Neural cell (in vitro differentiated cells): ENCODE measurements at regions not wholly inside any gene's neighbourhood (a gene's known extent, or its start where the extent isn't known, plus 50 kb on each side); places are given as distances from the start of the nearest gene placed in this dataset.

Experiments used
- H2AFZ ChIP-seq: fragments of 200-600, 300-800 bp; sonication (generic), shearing (Covaris generic); 2 replicates; pipeline ENCODE4 v1.6.0; 2014; ENCODE audit warnings: low read depth, mild to moderate bottlenecking, antibody characterized with exemption, low read length, moderate library complexity
- H3F3A ChIP-seq: fragments of 200-600 bp; shearing (Covaris generic); 2 replicates; pipeline ENCODE4 v1.6.1; 2016; ENCODE audit warnings: mild to moderate bottlenecking, moderate library complexity, mixed read lengths, antibody characterized with exemption, low read length; ENCODE audit not compliant: insufficient read depth, poor library complexity, severe bottlenecking
- H3K27ac ChIP-seq: fragments of 200-600, 300-800 bp; sonication (generic), shearing (Covaris generic); 2 replicates; pipeline ENCODE4 v1.5.1; 2014; ENCODE audit warnings: mild to moderate bottlenecking, low read length, moderate library complexity
- H3K27me3 ChIP-seq: fragments of 300-800, 200-600 bp; sonication (generic), shearing (Covaris generic); 2 replicates; pipeline ENCODE4 v1.6.0; 2014; ENCODE audit warnings: mild to moderate bottlenecking, low read depth, low read length, moderate library complexity; ENCODE audit not compliant: insufficient read depth
- H3K36me3 ChIP-seq: fragments of 300-800, 200-600 bp; sonication (generic), shearing (Covaris generic); 2 replicates; pipeline ENCODE4 v1.5.1; 2014; ENCODE audit warnings: mild to moderate bottlenecking, antibody characterized with exemption, low read length, moderate library complexity; ENCODE audit not compliant: insufficient read depth
- H3K4me2 ChIP-seq: fragments of 300-800, 200-600 bp; sonication (generic), shearing (Covaris generic); 2 replicates; pipeline ENCODE4 v1.6.0; 2014; ENCODE audit warnings: mild to moderate bottlenecking, low read length
- H3K4me3 ChIP-seq: fragments of 300-800, 200-600 bp; sonication (generic), shearing (Covaris generic); 2 replicates; pipeline ENCODE4 v1.5.1; 2014; ENCODE audit warnings: mild to moderate bottlenecking, low read length, moderate library complexity
- H3K79me2 ChIP-seq: fragments of 200-600 bp; shearing (Covaris generic); replicated peaks from 2 replicates; pipeline ENCODE4 v1.6.0; 2014; ENCODE audit warnings: mild to moderate bottlenecking, low read length, moderate library complexity; ENCODE audit not compliant: insufficient read depth
- H3K9ac ChIP-seq: fragments of 300-800, 200-600 bp; sonication (generic), shearing (Covaris generic); 2 replicates; pipeline ENCODE4 v1.6.1; 2016; ENCODE audit warnings: mild to moderate bottlenecking, low read length, mixed read lengths
- H3K9me2 ChIP-seq: fragments of 200-600 bp; shearing (Covaris generic); 2 replicates; pipeline ENCODE4 v1.6.1; 2016; ENCODE audit warnings: mild to moderate bottlenecking, low read length, mixed read lengths; ENCODE audit not compliant: insufficient read depth
- H3K9me3 ChIP-seq: fragments of 200-600, 300-800 bp; sonication (generic), shearing (Covaris generic); 2 replicates; pipeline ENCODE4 v1.6.1; 2016; ENCODE audit warnings: mild to moderate bottlenecking, mixed run types, low read length, moderate library complexity, mixed read lengths
- H4K20me1 ChIP-seq: fragments of 200-600 bp; shearing (Covaris generic); 2 replicates; pipeline ENCODE4 v1.6.1; 2016; ENCODE audit warnings: mild to moderate bottlenecking, mixed run types; ENCODE audit not compliant: insufficient read depth
- EP300 ChIP-seq: fragments of 450-650 bp; conservative IDR thresholded peaks from 2 replicates; pipeline ENCODE4 v1.6.1; 2014; ENCODE audit warnings: antibody characterized with exemption, mild to moderate bottlenecking, moderate library complexity; ENCODE audit not compliant: poor library complexity, severe bottlenecking
- EZH2 ChIP-seq: fragments of 200-600, 300-800 bp; shearing (Covaris generic), sonication (generic); IDR thresholded peaks from 2 replicates; pipeline ENCODE4 v1.6.1; 2014; ENCODE audit warnings: antibody characterized with exemption, low read length, borderline replicate concordance, mild to moderate bottlenecking; ENCODE audit not compliant: insufficient read depth, poor library complexity, severe bottlenecking
- MXI1 ChIP-seq: fragments of 450-650 bp; conservative IDR thresholded peaks from 2 replicates; pipeline ENCODE4 v1.6.1; 2014; ENCODE audit warnings: antibody characterized with exemption, mild to moderate bottlenecking; ENCODE audit not compliant: poor library complexity, severe bottlenecking
- POLR2AphosphoS5 ChIP-seq: IDR thresholded peaks from 2 replicates; pipeline ENCODE4 v1.6.1; 2012
- RAD21 ChIP-seq: fragments of 450-650 bp; conservative IDR thresholded peaks from 2 replicates; pipeline ENCODE4 v1.6.1; 2014; ENCODE audit warnings: antibody characterized with exemption, mild to moderate bottlenecking, moderate library complexity
- SMC3 ChIP-seq: fragments of 450-650 bp; conservative IDR thresholded peaks from 2 replicates; pipeline ENCODE4 v1.6.1; 2014; ENCODE audit warnings: antibody characterized with exemption, mild to moderate bottlenecking, moderate library complexity; ENCODE audit not compliant: poor library complexity
- TAF1 ChIP-seq: IDR thresholded peaks from 2 replicates; pipeline ENCODE4 v1.6.1; 2012; ENCODE audit warnings: low read depth
- TF ChIP-seq, protein P1 (sequence below): IDR thresholded peaks from 2 replicates; pipeline ENCODE4 v1.6.1; 2012; ENCODE audit warnings: borderline replicate concordance
- TF ChIP-seq, protein P2 (sequence below): fragments of 450-650 bp; IDR thresholded peaks from 2 replicates; pipeline ENCODE4 v1.5.1; 2014; ENCODE audit warnings: antibody characterized with exemption, mild to moderate bottlenecking, moderate library complexity; ENCODE audit not compliant: poor library complexity, severe bottlenecking

DNA sequence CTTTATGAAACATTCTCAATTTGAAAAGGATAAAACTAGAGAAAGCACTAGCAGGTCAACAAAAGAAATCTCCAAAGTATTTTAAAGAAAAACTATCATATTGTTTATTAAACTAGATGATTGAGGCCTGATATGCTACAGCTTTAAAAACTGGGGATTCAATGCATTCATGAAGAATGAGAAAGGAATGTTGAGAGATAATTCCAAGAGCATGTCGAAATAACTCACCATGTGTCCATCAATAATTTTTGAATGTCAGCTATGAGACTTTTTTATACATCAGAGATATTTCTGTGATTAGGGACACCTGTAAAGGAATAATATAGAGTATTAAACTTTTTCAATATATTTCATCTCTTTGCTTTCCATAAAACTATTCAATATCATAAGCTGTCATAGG, 376.9 kb upstream of the REG3G start:
- no peaks in the 10 kb centered on the region for H3K27me3 ChIP-seq
- no peak overlapping the region for H3K4me2 ChIP-seq
- no peaks in the 10 kb centered on the region for H3K36me3 ChIP-seq
- no peak overlapping the region for H2AFZ ChIP-seq
- H3F3A ChIP-seq: no peaks in the 10 kb centered on the region
- H3K9ac ChIP-seq: no peak overlapping the region
- no peaks in the 10 kb centered on the region for H4K20me1 ChIP-seq
- no peak overlapping the region for H3K27ac ChIP-seq
- H3K4me3 ChIP-seq: no peak overlapping the region
- no peaks in the 10 kb centered on the region for H3K79me2 ChIP-seq
- TF ChIP-seq, protein P1, sequence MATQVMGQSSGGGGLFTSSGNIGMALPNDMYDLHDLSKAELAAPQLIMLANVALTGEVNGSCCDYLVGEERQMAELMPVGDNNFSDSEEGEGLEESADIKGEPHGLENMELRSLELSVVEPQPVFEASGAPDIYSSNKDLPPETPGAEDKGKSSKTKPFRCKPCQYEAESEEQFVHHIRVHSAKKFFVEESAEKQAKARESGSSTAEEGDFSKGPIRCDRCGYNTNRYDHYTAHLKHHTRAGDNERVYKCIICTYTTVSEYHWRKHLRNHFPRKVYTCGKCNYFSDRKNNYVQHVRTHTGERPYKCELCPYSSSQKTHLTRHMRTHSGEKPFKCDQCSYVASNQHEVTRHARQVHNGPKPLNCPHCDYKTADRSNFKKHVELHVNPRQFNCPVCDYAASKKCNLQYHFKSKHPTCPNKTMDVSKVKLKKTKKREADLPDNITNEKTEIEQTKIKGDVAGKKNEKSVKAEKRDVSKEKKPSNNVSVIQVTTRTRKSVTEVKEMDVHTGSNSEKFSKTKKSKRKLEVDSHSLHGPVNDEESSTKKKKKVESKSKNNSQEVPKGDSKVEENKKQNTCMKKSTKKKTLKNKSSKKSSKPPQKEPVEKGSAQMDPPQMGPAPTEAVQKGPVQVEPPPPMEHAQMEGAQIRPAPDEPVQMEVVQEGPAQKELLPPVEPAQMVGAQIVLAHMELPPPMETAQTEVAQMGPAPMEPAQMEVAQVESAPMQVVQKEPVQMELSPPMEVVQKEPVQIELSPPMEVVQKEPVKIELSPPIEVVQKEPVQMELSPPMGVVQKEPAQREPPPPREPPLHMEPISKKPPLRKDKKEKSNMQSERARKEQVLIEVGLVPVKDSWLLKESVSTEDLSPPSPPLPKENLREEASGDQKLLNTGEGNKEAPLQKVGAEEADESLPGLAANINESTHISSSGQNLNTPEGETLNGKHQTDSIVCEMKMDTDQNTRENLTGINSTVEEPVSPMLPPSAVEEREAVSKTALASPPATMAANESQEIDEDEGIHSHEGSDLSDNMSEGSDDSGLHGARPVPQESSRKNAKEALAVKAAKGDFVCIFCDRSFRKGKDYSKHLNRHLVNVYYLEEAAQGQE: no peak
- no peak for TF ChIP-seq POLR2AphosphoS5
- TF ChIP-seq, protein P2, sequence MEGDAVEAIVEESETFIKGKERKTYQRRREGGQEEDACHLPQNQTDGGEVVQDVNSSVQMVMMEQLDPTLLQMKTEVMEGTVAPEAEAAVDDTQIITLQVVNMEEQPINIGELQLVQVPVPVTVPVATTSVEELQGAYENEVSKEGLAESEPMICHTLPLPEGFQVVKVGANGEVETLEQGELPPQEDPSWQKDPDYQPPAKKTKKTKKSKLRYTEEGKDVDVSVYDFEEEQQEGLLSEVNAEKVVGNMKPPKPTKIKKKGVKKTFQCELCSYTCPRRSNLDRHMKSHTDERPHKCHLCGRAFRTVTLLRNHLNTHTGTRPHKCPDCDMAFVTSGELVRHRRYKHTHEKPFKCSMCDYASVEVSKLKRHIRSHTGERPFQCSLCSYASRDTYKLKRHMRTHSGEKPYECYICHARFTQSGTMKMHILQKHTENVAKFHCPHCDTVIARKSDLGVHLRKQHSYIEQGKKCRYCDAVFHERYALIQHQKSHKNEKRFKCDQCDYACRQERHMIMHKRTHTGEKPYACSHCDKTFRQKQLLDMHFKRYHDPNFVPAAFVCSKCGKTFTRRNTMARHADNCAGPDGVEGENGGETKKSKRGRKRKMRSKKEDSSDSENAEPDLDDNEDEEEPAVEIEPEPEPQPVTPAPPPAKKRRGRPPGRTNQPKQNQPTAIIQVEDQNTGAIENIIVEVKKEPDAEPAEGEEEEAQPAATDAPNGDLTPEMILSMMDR: no peak
- no peak for TF ChIP-seq EZH2
- TF ChIP-seq TAF1: no peak
- H3K9me2 ChIP-seq: no peaks in the 10 kb centered on the region
- no peaks in the 10 kb centered on the region for H3K9me3 ChIP-seq

DNA sequence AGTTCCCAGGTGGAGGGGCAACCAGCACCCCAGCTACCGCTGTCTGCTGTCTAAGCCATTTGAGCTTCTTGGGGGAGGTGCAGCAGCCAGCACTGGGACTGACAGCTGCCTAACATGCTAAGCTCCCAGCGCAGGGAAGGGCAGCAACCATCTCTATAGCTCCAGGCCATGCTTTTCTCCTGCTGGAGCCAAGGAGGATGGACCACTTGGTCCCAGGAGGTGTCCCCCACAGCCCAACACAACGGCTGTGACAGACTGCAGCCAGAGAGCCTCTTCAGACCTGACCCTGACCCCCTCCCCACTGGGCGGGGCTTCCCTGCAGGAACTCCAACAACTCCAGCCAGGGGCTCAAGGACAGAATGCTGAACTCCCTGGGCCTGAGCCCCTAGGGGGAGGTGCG, 370.6 kb upstream of the REG3G start:
- no peak overlapping the region for H2AFZ ChIP-seq
- TF ChIP-seq TAF1 (no peak), MXI1 (no peak), EZH2 (no peak), RAD21 (no peak), EP300 (no peak), SMC3 (no peak), POLR2AphosphoS5 (no peak)
- TF ChIP-seq, protein P2: no peak
- TF ChIP-seq, protein P1: no peak
- no peaks in the 10 kb centered on the region for H3K79me2 ChIP-seq
- H3K27me3 ChIP-seq: no peaks in the 10 kb centered on the region
- H3K27ac ChIP-seq: no peak overlapping the region
- no peak overlapping the region for H3K9ac ChIP-seq
- H3K9me2 ChIP-seq: no peaks in the 10 kb centered on the region
- H3K36me3 ChIP-seq: no peaks in the 10 kb centered on the region
- H4K20me1 ChIP-seq: no peaks in the 10 kb centered on the region
- H3F3A ChIP-seq: no peaks in the 10 kb centered on the region
- no peak overlapping the region for H3K4me3 ChIP-seq
- peaks cover 3% of the 10 kb centered on the region for H3K9me3 ChIP-seq
- no peak overlapping the region for H3K4me2 ChIP-seq
